Gastroesophageal sphincter (tissue), 3 donors: ENCODE measurements at regions not wholly inside any gene's neighbourhood (a gene's known extent, or its start where the extent isn't known, plus 50 kb on each side); places are given as distances from the start of the nearest gene placed in this dataset.

Experiments
- EP300 ChIP-seq: sonication (generic); formaldehyde crosslinking; IDR thresholded peaks from one replicate; pipeline ENCODE4 v1.6.1; 2017; ENCODE audit warnings: antibody characterized with exemption, mild to moderate bottlenecking
- POLR2A ChIP-seq, 2 donors: fragments of 450-650 bp; IDR thresholded peaks; one replicate each; pipeline ENCODE4 v1.6.1; 2017; ENCODE audit warnings: antibody characterized with exemption in 2 of 2, mild to moderate bottlenecking in 2 of 2, moderate library complexity in 1 of 2
- POLR2AphosphoS5 ChIP-seq: sonication (generic); formaldehyde crosslinking; IDR thresholded peaks from one replicate; pipeline ENCODE4 v1.6.1; 2017; ENCODE audit warnings: antibody characterized with exemption
- TF ChIP-seq, protein P1 (sequence below), 4 experiments: fragments of 200-600 bp in 2 of 4; fragments of 450-650 bp in 2 of 4; sonication (generic) in 1 of 4; IDR thresholded peaks; one replicate each; pipeline ENCODE4 v1.5.1; 2017 to 2019; ENCODE audit warnings: antibody characterized with exemption in 4 of 4, mild to moderate bottlenecking in 2 of 4, moderate library complexity in 2 of 4

DNA sequence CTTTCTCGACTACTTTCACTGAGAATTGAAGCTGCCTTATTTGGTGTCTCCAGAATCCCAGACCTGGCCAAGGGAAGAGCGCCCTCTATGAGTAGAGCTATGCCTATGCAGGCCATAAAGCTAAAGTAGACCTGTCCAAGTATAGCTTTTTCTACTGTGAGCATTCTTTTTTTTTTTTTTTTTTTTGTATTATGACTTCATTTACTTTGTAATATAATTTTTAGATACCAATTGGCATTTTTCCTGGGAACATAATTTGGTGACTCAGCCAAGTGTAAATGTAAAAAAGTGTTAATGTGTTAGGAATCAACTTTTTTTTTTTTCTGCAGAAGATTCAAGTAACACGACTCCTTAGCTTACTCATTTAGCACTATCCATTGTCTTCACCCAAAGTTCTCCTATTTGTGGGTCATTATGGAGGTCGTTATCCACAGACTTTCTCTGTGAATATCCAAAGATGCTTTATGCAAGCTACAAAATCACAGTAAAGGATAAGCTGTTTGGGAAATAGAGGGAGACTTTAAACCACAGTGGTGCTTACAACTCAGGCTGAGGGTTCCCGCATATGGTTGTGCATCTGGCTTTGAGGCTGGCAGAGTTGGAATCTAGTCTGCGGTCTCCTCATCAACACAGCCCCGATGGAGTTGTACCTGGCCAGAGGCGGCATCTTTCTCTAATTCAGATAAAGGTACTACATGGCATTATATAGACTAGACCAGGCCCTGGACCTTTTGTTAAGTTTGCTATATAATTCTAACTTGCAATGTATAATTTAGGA lies 1040.2 kb upstream of the SORCS1 start:
- TF ChIP-seq, protein P1, sequence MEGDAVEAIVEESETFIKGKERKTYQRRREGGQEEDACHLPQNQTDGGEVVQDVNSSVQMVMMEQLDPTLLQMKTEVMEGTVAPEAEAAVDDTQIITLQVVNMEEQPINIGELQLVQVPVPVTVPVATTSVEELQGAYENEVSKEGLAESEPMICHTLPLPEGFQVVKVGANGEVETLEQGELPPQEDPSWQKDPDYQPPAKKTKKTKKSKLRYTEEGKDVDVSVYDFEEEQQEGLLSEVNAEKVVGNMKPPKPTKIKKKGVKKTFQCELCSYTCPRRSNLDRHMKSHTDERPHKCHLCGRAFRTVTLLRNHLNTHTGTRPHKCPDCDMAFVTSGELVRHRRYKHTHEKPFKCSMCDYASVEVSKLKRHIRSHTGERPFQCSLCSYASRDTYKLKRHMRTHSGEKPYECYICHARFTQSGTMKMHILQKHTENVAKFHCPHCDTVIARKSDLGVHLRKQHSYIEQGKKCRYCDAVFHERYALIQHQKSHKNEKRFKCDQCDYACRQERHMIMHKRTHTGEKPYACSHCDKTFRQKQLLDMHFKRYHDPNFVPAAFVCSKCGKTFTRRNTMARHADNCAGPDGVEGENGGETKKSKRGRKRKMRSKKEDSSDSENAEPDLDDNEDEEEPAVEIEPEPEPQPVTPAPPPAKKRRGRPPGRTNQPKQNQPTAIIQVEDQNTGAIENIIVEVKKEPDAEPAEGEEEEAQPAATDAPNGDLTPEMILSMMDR (IDR thresholded peaks at IDR 0.05), result peak in 3 of 4 experiments; percentile 9 to 30 (median 25)
- TF ChIP-seq POLR2A (IDR thresholded peaks at IDR 0.05), result no peak
- TF ChIP-seq EP300, result no peak
- TF ChIP-seq POLR2AphosphoS5, result no peak
